Stimulated activated CD8-positive, alpha-beta memory T cell treated with anti-CD3 and anti-CD28 coated beads, Interleukin-12 subunit alpha, Interleukin-12 subunit beta, amount 100 ng/mL, for 24 hours (primary cell): ENCODE measurements at regions not wholly inside any gene's neighbourhood (a gene's known extent, or its start where the extent isn't known, plus 50 kb on each side); places are given as distances from the start of the nearest gene placed in this dataset.

Experiments used
- DNase-seq: peaks from one replicate; pipeline ENCODE4 v3.0.0-alpha.2; 2020; ENCODE audit errors: extremely low read depth

GRCh38 chr4:41883988-41884734, 51.1 kb upstream of the TMEM33 start:
- DNase-seq, result no peak

DNA sequence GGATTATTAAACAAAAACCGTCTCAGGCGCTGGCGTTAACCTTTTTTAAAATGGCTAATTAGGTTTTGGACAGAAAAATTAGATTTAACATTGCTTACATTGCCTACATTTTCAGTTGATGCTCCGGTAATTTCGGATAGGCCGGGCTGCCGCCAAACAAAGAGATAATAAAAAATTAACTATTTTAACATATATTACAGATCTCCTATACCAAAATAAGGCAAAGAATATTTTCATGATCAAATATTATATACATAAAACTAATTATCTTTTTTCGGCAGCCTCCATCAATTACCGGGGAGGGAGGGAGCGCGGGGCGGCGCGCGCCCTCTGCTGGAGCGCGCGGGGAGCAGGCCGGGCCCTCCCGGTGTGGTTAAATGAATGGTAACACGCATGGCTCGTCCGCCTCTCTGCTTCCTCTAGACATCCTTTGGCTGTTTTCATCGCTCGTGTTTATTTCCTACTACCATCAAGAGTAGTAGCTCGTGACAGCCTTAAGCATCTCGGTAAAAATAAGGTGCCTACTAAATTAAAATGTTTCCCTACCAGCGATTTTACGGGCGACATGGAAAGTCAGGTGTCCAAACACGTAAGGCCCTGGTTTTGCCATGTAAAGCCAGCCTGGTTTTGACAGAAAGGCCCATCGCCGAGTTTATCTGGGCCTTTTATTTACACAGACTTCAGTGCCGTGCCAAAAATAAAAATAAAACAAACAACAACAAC, 52.4 kb upstream of the TMEM33 start:
- peak; percentile 15 for DNase-seq

DNA sequence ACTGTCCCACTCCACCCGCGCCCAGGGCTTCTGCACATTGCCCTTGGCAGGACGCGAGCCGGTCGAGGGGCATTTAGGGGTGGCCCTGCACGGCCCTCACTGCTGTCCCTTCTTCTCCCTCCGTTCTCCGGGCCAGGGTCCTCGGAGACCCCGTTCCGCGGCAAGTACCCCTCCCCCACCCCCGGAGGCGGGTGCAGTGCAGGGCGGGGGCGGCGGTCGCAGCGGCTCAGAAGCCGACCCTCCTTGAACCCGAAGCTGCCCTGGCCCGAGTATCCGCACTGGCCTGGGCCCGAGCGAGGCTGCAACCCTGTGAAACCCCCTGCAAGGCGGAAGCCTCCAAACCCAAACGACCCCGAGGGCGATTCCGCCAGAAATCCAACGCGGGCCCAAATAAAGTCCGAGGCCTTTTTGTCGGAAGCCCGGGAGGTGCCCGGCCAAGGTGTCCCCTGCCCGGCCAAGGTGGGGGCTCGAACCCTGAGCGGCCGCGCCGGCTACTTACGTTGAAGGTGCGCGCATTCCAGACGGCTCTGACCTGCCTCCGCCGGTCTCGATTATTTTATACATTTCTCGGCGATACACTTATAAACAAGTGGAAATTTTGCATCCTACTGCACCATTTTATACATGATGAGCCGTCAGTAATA, 53.1 kb upstream of the TMEM33 start:
- DNase-seq, result no peak

GRCh38 chr4:41880840-41881831, 54.1 kb upstream of the TMEM33 start:
- no peak for DNase-seq

DNA sequence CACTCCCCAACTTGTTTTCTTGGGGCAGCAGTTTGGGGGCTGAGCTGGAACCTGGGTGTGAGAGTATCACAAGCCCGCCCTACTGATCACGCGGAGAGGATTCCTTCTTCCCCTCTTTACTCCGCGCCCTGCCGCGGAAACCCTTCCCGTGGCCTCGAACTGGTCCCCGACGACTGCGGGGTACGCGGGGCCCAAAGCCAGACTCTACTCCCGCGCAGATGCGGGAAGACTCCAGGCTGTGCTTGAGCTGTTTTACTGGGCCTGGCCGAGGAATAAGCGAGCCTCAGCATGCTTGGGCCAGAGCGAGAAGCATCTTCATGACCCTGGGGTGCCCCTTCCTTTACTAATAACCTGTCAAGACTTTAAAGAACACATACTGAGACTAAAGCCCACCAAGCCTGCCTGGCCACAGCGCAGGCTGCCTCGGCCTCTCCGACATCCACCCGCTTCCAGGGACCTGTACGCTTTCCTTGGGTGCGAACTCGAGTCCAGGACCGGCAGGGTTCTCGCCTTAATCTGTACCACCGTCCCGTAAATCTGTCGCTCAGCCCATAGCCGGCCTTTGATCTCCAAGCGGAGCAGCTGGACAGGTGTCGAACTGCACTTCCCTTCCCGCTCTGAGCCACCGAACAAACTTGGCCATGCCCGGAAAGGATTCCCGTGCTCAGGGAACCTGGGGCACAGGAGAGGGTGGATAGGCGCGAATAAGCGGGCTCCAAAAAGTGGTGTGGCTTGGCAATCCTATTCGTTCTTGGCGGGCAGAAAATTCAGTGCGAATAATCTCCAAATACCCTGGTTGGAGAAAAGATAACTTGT, 55.0 kb upstream of the TMEM33 start:
- no peak for DNase-seq

DNA sequence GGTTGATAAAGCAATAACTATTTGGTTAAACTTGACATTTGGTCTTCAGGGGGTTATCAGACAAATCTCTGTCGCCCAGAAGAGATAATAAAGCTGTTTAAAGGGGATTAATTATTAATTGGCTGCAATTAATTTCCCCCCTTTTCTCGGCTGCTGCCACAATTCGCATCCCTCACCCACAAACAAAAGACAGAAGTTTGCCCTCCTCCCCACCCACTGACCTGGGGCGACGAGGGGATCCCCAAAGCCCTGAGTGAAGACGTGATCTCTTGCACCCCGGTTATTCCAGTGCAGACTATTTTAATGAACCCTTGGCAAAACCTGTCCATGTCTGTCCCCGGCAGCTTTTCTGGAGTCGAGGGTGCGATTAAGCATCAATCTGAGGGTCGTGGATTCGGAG, 55.7 kb upstream of the TMEM33 start:
- DNase-seq, result no peak

DNA sequence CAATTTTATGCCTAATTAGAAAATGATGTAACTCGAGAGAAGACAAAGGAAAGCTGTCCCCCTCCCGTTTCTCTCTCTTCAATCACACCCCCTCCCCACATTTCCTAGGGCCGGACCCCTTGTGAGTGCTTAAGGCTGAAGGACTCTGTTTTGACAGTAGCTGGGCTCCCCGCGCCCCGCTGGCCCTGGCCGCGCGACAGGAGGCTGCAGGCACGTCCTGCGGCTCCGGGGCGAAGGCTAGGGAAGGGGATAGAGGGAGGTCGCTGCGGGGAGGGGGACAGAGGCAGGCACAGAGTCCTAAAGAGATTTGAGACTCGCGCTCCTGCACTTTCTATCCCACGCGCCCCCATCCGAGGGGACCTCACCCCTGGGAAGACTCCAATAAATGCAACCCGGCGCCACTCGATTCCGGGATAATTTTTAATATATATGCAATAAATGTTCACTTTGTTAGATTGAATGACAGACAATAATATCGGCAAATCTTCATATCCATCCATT, 56.2 kb upstream of the TMEM33 start:
- no peak for DNase-seq

DNA sequence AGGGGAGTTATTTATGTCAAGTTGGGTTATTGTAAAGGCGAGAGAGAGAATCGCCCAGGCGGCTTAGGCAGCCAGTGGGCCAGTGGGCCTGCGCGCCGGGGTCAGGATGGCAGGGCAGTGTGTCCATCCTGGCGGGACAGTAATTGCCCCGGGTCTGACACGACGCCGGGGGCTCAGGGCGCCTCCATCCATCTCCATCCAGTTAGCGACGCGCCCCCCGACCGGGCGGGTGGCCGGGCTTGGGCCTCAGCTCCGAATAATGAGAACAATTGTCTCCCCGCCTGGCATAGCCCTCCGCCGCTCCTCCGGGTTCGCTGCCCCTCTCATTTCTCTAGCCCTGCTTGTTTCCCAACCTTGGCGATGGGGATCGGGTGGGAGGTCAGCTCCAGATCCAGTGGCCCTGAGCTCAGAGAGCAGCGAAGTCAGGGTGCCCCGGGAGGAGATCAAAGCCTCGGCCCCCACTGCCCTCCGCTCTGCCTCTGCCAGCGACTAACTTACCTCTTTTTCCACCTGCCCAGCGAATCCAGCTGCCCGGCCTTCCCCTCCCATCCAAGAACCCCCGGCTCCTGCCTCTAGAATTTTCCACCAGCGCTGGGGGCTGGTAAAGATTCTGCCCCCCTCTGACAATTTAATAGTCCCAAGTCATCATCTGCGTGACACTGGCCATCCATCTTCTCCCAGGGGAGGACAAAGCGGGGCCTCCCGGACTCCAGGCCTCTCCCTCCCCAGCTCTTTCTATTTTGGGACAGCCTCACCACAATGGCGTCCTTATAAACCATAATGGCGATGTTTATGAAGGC, 56.9 kb upstream of the TMEM33 start:
- DNase-seq, result no peak

DNA sequence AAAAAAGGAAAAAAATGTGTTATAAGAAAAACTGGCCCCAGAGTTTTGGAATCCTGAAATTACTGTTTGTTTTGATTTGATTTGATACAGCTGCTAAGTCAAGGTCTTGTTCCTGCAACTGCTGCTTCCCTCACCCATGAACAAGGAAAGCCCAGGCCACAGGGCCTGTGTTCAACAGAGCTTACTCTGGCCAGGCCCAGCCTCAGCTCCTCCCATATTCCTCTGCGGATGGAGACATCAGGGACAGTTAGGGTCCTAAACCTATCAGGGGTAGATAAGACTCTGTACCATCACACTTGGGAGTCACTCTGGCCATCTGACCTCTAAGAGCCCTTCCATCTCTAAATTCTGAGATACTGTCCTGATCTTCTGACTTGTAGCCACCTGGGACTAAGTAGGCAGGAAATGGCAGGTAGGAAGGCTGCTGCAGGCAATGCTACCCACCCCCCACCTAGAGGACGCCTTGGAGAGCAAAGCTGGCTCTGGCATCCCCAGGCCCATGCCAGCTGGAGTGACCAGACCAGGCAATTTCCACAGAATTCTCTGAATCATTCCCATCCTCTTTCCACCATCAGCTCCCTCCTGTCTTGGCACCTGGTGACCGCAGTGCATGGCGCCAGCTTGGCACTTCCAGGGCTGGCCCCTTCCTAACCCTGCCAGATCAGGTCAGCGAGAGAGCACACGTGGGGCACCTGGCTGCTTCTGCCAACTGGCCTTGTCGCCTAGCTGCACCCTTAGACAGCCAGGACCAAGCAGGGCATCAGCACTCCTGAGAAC, 58.0 kb upstream of the TMEM33 start:
- DNase-seq, result no peak

DNA sequence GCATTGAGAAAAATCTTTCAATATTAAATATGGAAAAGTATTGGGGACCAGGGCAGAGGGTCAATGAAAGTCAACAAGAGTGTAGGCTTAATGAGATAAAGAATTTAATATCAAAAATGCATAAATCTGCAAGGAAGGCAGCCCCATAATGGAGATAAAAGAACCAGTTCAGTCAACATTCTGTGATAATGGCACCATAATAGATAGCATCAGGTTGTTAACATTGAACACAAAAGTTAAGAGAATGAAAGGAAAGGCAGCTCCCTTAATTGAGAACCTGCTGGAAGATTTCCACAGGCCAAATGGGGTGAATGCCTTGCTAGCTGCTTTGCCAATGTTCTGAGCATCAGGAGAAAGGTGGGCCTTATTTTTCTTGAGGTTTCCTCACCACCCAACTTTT, 60.4 kb upstream of the TMEM33 start:
- DNase-seq, result no peak

DNA sequence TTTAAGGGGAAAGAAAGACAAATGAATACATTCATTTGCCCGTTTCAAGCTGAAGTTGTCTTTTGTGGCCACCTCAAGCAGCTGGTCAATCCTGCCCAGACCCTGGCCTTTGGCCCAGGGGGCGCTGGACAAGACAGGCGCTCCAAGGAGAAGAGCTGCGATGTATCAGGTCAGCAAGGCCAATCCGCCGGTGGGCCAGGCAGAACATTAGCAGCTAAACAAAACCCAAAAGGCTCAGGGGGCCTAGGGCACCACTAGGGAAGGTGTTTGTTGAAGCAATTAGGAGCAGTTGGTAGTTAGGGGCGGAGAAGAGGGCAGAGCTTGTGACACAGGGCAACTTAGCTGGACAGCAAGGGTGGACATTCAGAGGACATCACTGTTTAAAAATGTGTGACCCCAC, 60.8 kb upstream of the TMEM33 start:
- DNase-seq, result no peak

- no peak for DNase-seq
These were observed 61.6 kb upstream of the TMEM33 start for GRCh38 chr4:41873380-41874295.

- no peak for DNase-seq
These were observed 65.2 kb upstream of the TMEM33 start for GRCh38 chr4:41870035-41870434.

DNA sequence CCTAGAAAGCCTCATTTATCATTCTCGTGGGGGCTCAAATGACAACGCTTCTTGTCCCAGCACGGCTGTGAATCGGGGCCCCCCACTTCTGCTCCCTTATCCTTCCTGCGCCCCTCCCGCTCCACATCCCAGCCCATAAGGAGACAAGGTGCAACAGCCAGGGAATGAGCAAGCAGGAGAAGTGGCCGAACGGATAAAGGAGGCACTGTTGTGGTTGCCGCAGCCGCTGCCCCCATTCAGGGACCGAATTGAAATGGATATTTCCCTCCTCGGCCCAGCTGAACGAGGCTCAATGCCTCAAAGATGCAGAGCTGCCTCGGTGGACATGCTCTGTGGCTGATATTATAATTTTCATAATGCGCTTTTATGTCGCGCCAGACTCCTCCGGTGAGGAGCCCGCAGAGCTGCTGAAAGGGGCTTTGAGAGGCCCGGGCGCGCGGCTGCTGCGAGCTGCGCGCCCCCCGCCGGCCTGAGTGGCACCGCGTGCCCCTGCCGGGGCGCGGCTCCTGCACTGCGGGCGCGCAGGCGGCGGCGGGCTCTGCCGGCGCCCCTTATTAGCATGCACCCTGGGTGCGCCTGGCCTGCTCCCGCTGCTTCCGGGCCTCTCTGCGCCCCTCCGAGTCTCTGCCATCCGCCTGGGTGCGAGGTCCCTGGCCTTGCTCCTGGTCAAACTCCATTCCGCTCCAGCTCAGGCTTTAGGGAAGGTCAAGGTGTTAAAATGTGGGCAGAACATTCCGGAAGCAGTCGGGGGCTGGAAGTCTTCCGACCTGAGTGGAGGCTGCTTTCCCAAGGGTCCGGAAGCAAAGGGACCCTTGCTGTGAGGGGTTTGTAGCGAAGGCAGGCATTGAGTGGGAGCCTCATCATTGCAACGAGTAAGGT, 68.2 kb upstream of the TMEM33 start:
- DNase-seq, result no peak

- DNase-seq, result no peak
These were observed 69.0 kb upstream of the TMEM33 start for GRCh38 chr4:41865981-41866798.
